ENCODE measurements at regions not wholly inside any gene's neighbourhood (a gene's known extent, or its start where the extent isn't known, plus 50 kb on each side); places are given as distances from the start of the nearest gene placed in this dataset.
A peak's percentile ranks its signal among the peaks of the same experiment; 100 is the strongest.

DNA sequence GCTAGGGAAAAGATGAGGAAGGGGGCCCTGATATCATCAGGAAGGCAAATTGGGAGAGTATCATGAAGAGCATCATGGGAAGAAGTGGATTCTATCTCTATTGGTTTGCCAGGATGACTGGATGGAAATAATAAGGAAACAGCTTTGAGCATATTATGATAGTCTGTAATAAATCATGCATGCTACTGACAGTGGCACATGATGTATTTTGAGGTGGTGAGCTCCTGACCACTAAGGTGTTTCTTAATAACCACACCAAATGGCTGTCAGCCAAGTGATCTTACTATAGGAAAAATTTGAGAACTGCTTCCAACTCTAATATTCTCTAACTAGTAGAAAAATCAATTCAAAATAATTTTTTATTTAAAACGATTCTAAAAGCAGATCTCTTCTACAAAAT is 548.4 kb upstream of the JAG1 start:
- DNase-seq: no peak

DNA sequence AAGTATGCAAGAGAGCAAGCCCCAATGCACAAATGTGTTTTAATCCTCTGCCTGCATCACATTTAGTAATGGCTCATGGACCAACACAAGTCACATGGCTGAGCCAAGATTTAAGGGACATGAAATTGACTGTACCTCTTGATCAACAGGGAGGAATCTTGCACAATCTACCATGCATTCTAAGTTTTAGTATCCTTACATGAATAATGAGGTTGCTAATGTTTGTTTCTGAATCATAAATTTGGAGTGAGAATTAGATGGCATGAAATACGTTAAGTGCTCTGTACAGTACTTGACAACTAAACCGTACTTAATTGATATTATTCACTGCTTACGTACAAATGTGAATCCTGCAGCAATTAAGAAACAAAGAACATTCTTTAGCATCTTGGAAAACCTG is 553.8 kb upstream of the JAG1 start:
- DNase-seq: no peak

DNA sequence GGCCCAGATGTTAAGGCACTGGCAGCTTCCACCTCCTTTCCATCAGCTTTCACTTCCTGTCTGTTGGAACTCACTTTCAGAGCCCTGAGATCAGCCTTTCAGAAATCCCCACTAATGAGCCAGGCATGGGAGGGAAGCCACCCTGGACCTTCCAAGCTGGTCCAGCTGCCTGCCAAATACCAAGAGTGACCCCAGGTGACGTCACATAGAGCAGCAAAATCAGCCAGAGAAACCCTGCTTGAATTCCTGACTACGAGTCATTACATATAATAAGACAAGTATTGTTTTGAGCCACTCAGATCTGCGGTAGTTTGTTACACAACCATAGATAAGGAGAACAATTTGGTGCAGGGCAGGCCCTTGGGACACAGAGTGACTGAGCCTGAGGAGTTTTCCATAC is 556.0 kb upstream of the JAG1 start:
- DNase-seq: peak; percentile 89

DNA sequence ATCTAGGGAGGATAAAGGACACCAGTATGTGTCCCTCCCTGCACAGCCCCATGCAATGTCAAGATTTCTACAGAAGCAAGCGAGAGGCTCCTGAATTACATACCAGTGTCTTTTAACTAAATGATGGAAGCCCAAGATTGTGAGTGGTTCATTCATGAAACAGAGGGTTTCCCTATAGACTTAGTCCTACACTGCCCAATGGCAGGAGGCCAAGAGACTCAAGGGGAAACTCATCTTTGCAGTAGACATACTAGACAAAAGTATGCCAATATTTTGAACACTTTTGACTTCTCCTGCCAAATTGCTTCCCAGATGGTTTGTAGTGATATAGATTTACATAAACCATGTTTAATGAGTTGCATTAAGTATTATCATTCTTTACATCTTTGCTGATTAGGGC is 557.2 kb upstream of the JAG1 start:
- DNase-seq: no peak

DNA sequence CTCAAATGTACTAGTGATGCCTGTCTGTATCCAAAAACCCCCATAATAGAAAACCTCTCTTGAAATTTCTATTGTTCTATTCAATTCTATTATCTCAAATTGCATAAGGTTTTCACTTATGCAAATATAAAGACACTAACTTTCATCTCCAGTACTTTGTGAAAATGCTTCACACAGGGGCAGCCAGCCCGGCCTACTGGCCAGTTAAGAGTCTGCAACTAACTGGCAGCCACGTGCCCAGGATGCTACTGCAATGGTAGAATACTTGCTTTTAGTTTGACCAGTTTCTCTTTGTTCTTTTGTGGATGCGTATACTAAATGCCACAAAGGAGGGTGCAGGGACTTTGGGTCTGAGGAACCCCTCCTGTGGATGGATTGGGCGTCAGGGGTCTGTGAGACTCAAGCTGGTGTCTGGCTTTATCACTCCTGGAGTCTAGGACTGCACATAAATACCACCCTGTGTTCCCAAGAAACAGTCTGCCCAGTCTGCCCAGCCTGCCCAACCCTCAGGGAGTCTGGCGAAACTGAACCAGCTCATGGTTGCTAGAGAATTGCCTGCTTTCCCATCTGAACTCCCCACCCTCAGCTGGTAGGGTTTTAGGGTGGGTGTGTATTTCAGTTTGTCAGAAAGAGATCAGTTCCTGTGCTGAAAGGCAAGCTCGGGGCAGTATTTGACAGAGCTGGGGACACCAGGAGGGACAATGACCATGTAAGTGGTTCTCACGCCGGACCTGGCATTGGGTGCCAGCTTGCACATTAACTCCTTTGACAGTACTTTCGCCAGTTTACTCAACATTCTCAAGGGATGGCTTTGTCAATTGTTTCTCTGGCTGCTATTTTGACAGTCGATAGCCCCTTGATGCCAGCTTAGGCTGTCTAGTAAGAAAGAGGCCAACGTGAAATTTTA is 558.2 kb upstream of the JAG1 start:
- no peak for DNase-seq

DNA sequence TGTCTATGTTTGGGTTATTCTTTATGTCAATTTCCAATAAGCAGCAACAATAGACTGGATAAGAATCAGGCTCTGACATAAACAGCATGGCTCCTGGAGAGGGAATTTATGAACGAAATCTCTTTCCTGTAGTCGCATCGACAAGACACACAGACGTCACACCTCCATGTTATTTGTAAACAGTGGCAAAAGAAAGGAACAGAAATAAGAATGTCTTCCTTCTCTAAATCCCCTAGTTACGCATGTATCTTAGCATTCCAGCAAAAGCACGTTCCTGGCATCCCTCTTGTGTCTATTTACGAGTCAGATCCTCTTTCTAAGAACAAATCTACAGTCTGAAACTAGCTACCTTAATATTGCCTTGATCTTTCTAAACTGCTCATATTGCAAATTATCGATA is 559.1 kb upstream of the JAG1 start:
- no peak for DNase-seq

DNA sequence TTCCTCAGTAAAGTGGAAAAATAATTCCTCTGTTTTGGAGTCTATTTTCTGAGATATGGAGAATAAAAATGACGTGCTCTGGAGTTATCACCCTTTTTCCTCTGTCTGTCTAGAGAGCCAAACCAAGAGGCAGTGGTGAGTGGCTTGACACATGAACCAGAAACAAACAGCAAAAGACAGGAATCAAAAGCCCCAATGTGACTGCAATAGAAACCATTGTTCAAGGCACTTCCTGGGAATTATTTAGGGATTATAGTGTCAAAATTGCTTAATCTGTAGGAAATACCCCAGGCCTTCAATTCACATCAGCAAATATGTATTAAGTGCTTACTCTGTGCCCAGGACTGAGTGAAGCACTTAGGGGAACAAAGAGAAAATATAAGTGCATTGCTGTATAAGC is 560.4 kb upstream of the JAG1 start:
- peak; percentile 36 for DNase-seq

DNA sequence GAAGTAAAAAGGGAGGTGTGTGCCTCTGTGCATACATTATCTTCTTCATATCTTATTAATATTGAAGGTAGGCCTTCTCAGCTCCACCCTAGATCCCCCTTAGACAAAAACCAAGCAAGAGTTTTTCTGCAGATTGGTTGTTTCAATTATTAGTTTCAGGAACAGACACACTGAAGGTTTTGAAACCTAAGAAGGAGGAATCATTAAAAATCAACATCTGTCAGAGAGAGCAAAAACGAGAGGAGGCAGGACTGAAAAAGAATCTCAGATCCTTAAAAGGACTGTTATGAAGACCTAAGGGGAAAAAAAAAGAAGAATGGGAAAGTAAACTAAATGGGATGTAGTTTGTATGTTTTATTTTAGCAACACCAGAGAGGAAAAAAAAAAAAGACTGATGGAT is 560.8 kb upstream of the JAG1 start:
- DNase-seq: no peak

DNA sequence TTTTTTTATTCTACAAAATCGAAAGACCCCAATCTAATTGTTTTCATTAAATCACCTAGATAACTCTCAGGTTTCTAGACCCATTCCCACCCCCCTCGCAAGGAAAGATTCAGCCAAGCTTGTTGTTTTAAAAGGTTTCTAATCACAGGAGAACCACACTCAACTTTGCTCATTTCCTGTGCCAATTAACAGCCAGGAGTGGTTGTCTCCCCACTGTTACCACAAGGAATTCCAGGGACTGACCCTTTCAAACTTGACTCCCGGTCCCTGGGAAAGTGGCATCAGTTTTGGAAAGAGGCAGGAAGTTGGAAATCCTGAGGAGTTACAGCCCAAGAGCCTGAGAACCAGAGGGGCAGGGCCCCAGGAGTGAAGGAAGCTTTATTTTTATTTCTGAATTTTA is 561.3 kb upstream of the JAG1 start:
- peak; percentile 83 for DNase-seq

DNA sequence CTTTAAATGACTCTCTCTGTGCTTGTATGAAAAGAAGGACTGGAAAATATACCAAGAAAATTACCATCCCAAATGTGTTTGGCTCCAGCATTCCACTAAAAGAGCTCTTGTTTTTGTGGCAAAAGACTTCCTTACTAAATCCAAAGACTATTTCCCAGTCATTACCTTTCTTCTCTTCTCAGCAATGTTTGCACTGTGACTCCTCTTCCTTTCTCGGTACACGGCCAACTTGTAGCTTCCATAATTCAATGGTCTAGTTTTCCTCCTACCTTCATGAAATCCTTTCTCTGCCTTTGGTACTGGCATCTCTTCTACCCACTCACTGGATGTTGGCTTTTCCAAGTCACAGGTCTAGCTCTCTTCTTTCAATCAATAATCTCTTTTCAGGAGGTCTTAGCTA is 568.5 kb upstream of the JAG1 start:
- DNase-seq: no peak

DNA sequence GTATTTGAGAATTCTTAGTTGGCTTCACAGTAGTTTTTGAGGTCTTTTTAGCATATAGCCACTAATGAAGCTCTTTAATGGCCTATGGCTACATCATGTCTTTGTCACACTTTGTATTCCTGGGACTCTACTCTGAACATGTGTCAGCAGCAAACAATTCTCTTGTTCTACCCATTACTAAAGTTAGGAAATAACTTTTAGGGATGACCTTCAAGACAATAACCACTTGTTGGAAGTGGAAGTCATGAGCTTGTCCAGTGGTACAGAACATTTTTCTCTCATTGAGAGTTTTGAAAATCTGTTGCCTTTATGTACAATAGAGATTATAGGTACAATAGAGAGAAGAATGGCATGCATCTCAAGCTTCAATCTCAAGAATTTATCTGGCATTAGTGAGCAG is 571.6 kb upstream of the JAG1 start:
- no peak for DNase-seq

DNA sequence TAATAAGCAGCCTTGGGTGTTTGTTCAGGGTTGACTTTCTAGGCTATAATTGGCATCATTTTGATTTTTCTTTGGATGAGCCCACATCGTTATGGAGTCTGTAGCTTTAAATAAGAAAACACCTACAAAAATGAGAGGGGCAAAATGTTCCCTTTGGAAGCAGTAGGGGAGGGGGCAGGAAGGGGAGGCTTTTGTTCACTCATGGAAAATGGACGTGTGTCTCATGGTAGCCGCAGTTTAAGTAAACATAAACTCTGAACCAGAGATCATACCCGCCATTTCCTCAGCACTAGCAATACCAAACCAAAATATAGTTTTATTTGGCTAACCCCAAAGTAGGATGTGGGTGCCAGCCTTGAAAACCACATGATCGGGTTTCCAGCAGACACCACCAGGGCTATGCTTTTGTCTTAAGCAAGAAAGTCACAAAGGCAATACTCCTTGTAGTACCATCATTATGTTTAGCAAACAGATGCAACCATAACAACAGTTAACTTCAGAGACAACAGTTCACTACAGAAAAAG is 572.5 kb upstream of the JAG1 start:
- peak; percentile 17 for DNase-seq

DNA sequence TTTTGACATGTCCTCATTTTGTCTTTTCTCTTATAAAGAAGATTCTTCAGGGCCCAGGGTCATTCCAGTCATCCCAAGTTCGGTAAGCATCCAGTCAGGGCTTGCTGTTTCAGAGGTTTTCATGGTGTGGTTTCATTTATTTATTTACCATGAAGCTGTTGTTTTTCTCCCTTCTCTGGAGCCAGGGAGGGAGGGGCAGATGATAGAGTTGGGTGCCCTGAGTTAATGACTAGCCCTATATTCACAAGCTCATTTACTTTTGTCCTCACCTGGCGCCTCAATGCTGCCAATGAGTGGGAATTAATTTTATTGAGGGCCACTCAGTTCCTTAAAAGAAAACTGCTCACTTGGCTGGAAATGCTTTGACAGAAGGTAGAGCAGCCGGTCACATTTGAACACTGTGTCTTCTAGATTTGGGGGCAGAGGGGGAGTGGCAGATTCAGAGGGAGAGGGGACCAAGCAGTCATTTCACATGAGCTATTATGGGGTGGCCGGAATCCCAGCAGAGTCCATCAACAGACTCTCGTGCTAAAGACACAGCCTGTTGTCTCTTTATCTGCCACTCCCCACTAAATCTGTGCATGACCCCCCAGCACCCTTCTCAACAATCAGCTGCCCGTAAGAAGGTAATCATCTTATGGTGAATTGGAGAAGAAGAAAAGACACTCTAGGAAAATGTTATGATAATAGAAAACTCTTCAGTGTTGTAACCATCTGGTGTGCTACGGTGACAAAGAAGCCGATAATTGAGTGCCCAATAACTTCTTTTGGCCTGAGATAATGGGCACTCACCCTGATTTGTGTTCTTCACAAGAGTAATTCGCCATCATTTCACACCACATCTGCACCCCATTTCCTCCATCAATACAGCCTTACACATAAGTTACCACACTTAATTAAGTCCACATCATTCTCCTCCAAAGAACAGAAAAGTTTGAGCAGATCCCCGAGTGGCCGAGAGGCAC is 573.5 kb upstream of the JAG1 start:
- no peak for DNase-seq

DNA sequence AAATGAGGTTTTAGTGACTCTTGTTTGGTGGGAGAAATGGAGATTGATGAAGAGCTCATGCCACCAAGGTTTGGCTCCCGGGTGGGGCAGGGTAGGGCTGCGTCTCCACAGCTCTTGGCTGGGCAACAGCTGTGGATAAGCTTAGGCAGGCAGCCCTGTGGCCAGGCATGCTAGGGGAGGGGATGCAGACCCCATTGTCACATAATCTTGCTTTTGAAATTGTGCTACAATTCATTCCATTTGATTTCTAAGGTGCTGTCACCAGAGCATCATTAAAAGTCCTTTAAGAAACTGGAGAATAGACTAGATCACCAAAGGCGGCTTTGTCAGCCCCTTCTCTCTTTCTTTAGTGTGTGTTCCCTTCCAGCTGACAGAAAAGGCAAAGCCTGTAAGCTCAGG is 574.2 kb upstream of the JAG1 start:
- no peak for DNase-seq

DNA sequence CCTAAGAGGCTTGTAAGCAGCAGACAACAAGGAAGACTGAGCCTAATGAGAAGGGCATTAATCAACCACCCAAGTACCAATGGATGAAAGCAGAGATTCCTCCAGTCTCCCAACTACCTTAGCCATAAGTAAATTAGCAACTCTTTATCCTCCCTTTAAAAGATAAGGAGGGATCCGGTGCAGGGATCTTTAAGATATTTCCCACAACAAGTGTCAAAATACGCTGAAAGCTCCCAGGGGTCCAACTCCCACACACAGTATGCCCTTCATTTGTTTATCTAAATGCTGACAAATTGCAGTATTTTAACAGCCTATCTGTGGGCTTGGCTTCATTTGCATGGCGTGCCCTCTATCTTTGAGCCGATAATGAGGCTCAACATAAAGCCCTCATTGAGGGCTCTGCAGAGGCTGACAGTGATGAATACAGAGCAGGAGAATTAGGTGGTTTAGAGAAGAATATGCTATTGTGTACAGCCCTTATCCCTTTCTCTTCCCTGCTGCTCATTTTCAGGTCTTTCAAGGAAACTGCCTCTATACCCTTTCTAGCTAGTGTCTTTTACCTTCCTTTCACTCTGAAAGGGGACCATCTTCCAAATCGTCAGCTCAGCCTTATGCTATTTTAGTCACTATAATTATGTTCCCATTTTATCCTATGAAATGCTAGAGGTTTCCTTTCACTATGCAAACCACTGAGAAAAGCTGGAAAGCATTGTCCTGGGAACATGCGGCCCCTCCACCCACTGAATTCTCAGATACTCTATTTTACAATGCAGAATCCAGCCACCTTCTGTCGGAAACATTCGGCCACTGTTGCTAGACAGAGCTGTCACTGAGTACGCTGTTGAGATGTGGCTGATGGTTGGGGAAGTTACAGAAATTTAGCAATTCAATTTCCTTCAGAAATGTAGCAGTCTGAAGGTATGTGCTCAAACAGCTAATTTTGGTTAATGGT is 575.2 kb upstream of the JAG1 start:
- no peak for DNase-seq

DNA sequence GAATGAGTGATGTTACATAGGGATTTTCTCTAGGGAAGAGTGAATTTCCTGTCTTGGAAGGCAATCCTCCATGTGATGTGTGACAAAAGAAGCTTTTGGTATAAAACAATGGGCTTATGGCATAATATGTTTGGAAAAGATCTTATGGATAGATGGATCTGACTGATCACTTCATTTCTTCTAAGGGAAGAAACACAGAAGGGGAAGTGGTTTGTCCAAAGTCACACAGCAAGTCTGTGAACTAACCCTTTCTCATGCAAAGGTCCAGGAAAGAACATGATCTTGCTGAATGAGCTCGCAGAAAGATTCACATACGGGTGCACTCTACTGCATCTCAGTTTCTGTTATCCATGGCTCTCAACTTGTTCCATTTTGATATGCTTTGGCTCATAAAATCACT is 575.9 kb upstream of the JAG1 start:
- DNase-seq: no peak

DNA sequence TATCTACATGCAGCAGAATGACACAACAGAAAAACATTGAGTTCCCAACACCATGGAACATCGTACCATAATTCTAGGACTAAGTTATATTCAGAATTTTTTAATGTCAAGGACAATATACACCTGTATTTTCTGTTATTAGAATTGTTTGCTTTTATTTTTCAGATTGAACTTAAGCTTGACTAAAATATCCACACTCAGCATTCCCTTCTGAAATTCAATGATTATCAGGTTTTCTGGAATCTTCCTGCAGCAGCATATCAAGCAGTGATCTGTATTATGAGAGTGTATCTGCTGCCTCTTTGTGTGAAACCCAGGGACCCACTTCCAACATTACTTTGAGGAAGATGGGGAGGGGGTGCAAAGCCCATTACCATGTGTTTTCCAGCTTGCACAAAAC is 578.6 kb upstream of the JAG1 start:
- no peak for DNase-seq

DNA sequence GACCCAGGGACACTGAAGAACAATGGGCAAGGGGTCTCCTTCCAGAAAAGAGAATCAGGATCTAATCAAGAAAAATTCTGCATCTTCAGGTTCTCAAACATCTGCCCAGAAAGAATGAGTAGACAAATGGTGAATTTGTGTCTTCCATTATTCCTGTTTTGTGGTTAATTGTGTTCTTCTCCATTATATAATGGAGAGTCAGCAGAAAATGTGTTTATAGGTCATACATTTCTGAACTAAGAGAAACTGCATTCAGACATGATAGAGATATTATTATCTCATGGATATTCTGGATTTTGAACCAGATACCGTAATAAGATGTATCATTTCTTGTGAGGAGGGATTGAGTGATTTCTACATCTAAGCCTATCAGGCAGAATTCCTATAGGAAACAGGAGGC is 581.7 kb upstream of the JAG1 start:
- DNase-seq: no peak

DNA sequence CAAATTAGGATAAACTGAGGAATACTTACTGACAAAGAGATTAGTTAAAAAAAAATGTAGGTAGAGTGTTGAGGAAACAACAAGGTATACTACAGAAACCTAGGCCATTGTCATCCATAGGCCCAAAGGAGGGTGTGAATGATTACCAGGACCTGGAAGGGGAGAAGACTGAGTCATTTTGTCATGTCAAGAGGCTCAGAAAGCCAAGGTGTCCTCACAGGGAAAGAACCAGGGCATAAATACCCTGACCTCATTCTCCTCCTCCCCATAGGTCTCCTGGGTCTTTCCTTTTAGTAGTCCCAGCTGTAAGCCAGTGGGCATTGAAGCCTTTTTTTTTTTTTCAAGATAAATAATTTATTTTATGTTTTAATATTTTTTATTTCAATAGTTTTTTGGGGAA is 582.1 kb upstream of the JAG1 start:
- no peak for DNase-seq

DNA sequence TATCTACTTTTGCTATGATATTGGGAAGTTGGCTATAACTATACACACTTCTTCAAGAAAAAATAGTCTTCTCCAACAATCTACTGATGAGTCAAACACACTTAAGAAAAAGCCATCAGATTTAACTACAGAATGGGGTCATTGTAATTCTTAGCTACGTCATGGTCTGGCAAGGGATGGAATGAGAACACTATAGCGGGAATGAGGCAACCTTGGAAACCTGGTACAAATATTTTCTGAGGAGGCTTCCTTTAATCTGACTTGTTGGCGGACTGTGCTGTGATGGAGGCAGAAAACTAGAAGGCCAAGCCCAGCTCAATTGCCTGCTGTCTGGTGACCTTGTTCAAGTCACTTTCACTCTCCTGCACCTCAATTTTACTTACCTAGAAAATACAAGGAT is 586.8 kb upstream of the JAG1 start:
- DNase-seq: no peak

DNA sequence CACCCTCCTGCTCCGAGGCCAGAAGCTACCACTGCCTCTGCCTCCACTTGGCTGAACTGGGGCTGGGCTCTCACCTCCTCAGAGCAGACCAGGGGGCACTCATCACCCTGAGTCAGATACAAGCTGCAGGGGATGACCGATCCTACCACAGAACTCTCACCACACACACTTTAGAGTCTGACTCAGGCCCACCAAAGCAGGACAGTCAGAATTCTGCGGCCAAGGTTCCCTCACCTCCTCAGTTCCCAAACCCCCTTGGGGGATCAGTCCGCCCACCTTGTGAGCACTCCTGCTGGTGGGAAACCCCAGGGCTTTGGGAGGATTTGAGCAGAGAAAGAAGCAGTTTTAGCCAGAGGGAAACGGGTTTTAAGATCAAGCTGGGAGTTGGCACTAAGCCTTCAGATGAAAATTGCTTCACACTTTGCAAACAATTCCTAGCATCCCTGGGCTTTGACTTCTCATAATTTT is 587.8 kb upstream of the JAG1 start:
- no peak for DNase-seq

DNA sequence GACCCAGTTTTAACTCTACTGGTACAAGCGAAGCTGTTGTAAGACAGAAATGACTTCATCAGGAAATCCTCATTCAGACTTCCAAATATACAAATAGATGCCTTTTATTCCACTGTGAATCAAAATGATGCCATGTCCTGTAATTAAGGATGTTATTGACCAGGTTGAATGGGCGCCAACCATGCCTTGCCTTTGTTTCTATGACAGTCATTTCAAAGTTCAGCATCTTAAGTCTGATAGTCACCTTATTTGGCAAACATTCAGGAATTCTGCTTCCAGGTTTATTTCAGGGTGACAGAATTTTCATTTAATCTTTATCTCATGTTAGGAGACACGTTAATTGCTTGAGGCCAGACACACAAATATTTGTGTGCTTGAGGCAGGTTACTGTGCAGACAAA is 592.8 kb upstream of the JAG1 start:
- DNase-seq: peak; percentile 87

Measured in dermis blood vessel endothelial cell (primary cell).